HG03378 (cell line): ENCODE measurements at regions not wholly inside any gene's neighbourhood (a gene's known extent, or its start where the extent isn't known, plus 50 kb on each side); places are given as distances from the start of the nearest gene placed in this dataset.
"Not testable (repeated sequence)": the region's sequence is repeated elsewhere in the genome, so short reads cannot be mapped to it uniquely, and the experiment has no call there.

Experiments
- ATAC-seq: cut with Tn5 transposase; IDR thresholded peaks from one replicate; pipeline ENCODE4 v1.9.1; 2021; ENCODE audit warnings: mild to moderate bottlenecking, moderate library complexity; ENCODE audit not compliant: unreplicated experiment

DNA sequence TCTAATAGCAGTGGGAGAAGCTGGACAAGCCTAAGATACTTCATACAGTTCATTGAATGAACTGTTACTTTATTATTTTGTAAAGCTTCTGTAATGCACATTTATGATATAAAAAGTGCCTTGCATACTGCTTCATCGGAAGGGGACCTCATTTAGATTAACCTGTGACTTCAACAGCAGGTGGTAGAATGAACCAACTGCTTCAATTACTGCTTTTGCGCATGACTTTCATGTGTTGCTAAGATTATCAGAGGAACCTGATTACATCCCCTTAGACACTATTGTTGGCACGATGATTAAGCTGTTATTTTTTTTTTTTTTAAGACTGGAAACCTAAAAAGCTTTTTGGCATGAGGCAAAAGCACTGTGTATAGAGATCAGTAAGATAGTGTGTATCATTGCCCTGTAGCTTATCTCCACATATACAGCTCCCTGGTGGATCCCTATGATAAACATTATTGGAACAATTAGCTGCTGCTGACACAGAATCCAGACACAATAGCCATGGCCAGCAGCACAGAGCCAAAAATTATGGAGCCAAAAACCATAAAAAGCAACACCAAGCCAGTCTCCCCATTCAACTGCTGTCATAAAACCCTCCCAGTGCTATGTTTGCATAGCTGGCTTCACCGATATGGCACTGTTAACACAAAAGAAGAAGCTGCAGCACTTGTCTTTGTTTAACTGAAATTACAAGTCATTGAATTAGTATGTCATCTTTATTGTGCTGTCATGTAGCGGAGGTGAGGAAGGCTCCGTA lies 731.6 kb upstream of the MMS22L start:
- ATAC-seq, result no peak

DNA sequence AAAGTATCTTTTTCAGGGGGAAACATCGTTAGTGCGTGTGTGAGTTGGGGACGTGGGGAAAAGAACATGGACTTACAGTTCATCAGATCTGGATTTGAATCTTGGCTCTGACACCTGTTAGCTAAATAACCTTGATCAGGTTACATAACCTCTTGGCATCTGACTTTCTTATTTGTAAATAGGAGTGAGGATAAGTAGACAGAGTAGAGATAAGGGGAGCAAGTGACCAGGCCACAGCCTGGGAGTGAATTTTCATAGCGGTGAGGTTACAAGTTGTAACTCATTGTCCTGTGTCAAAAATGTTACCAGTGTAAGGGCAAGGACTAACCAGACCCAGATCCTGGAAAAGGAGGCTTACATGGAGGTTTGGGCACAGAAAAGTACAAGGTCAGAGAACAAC lies 733.5 kb upstream of the MMS22L start:
- no peak for ATAC-seq

DNA sequence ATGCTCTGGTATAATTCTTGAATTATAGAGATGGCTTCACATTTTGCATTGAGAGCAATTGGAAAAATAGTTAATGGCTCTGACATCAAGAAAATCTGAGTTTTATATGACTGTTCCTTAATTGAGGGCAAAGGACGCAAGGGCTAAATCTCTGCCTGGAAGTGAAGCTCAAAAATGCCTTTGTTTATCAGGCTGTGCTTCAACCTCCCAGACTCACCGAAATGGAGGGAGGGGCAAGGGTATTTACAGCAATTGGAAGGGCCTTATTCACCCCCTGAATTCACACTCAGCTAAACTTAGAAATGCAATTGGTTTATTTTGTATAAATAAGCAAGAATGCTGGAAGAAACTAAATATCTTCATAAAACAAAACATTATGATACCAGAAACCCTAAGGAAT lies 737.2 kb upstream of the MMS22L start:
- no peak for ATAC-seq

DNA sequence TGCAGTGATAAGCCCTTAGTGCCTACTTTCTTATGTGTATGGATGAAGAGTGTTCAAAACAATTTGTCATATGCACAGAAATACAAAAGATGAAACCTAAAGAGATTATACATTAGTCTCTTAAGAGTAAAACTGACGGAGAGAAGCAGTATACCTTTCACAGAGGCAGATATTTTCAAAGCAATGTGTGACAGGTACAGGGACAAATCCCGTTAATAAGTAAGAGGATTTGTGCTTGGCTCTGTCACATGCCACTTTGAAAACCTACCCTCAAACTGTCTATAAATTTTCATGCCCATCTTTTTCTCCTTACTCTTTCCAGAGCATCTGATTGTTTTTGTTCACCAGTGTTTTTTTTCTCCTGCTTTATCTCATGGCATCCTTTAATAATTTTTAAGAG lies 741.3 kb upstream of the MMS22L start:
- ATAC-seq, result no peak

DNA sequence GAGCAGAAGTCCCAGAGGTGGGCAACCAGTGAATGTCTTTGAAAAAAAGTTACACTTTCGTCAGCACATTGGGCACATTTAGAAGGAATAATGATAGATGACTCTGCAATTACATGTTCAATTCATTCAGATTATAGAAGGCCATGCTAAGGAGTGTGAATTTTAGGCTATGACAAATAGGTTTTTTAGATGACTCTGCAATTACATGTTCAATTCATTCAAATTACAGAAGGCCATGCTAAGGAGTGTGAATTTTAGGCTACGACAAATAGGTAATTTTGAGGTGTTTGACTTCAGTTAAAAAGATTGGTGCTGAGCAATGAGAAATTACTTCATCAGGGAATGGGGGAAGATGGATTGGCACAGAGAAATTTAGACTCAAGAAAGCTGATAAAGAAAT lies 744.9 kb upstream of the MMS22L start:
- no peak for ATAC-seq

DNA sequence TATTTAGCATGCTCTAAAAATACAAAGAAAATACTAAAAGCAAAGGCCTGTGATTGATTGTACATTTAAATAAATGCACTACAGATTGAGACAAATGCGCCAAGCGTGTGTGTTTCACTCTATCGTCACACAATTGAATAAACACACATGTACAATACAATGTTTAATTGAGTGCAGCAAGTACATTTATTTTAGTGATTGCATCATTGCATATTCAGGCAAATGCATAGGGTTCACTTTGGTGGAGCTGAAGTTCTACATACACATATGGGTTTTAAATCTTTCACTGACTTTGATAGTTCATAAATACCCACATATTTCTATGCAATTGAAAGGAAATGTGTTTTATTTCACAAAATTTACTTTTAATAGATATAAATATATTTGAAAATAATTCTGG lies 750.6 kb upstream of the MMS22L start:
- no peak for ATAC-seq

DNA sequence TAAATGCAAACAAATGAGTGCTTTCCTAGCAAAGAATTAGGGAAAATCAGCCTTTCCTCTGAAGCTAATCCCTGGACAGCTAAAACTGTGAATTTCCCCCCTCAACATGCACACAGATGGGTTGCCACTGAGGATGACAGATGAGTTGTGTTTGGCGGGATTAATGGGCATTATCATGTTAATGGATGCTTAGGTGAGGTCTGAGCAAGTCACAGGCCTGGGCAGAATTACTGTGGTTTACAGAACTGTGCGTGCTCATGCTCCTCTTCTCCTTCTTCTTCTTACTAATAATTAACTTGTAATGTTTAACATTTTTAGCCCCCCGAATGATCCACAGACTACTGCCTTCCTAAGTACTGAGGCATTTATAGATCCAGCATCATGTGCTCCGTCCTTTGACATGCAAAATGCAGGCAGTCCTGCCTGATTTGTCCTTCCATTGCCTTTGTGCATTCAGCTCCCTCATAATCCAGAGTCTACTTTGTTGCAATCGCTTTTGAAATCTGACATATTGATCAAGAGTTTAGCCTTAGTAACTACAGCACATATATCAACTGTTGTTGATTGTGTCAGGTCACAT lies 753.4 kb upstream of the MMS22L start:
- ATAC-seq, result no peak

DNA sequence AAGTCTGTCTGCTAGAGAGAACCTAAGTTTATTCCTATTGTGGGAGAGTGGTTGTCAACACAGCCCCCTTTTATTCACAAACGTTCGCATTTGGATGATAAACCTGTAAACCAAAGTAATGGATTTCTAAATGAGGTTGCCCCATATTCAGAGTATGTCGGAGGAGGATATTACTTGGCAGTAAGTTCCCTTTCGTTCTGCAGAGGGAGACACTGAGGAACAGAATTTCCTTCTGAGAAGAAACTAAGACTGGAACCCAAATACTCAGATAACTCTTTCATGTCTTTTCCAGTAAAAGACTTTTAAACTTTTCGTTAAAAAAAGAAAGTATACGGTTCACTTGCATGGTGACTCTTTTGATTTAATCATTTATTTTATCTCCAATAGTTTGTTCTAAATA lies 754.6 kb upstream of the MMS22L start:
- no peak for ATAC-seq

DNA sequence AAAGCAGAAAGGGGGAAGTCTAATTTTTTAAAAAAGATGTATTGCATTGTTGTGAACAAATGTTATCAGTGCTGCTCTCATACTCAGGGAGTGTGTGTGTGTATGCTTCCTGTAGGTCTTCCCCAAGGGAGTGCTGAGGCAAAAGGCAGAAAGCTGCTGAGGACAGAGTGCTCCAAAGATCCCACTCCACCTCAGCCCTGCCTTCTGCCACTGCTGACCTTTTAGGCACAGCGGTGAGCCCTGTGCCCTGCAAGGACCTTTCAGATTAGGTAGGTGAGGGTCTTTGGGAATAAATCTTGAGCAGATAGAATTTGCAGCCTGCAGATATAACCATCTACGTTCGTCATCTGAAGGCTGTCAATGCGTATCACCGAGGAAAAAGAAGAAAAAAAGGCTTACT lies 756.4 kb upstream of the MMS22L start:
- no peak for ATAC-seq

DNA sequence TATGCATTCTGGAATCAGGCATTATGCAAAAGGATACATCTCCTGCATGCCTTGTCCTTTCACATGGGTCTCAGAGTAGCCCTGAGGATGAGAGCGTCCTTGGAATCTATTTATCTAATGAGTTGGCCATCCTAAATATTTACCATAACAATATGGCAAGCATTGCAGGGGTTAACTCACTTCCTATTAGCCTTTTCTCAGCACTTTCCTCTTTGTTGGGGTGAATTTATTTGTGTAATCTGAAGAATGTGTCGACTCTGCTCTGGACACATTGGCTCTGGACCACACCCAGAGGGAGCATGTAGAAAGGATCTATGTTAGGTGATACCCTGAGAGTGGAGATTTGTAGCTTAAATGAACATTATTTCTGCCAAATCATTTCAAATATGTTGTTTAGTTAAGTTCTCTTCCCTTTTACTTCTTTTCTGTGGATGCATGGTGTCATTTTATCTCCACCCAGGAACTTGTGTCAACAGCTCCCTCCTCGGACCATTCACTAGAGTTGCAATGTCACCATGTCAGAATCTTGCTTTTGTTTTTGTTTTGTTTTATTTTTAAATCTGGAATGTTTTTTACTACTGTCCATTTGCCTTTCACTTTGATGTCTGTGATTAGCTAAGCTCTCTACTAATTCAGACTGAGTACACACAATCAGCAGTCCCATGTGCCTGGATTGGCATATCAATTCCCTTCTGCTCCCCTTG lies 757.0 kb upstream of the MMS22L start:
- ATAC-seq, result no peak

DNA sequence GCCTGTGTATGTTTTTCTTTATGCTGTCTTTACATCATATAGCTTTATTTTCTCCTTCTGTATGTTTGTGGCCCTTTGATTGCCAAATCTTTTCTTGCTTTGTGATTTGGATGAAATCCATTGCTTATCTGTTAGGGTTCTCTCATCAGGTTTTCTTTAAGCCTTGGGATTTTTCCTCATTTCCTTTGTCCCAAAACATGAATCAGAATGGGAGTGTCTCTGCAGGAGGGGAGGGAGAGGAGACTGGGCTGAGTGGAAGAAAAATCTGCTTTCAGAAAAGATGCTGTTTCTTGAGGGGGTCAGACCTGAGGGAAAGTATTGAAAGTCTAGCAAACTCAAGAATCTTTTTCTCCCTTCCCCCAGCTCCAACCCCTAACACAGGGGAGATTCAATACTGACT lies 758.0 kb upstream of the MMS22L start:
- no peak for ATAC-seq

DNA sequence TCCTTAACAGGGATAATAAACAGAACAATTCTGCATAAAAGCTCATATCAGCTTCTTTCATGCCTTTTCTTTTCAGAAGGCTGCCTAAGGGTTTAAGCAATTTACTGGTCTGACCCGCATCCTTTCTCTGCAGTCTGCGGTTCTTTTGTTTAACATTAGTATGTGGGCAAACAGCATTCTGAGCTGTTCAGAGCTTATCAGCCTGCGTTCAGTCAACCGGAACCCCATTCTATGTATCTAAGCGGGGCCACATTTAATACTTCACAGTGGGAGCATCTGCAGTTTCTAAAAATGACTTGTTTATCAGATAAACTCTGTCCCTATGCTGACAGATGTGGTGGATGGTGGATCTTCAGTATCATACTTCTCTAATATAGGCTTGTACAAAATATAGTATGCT lies 758.9 kb upstream of the MMS22L start:
- ATAC-seq, result no peak

DNA sequence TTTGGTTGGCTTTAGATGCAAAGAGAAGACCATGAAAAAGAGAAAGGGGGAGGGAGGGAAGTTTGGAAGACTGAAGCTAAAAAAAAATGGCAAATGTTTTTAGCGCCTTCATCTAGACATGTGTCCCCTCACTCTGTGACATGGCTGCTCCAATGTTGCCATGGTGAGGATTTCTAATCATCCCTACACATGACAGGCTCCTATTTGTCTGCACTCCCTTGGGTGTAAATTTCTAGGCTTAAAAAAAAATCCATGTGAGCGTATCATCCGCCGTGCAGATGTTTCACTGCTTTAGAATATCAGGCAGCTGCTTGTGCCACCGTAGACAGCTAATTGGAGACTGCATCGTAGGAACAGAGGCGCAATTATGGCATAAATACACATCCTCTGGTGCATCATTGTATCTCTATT lies 761.1 kb upstream of the MMS22L start:
- ATAC-seq, result no peak

DNA sequence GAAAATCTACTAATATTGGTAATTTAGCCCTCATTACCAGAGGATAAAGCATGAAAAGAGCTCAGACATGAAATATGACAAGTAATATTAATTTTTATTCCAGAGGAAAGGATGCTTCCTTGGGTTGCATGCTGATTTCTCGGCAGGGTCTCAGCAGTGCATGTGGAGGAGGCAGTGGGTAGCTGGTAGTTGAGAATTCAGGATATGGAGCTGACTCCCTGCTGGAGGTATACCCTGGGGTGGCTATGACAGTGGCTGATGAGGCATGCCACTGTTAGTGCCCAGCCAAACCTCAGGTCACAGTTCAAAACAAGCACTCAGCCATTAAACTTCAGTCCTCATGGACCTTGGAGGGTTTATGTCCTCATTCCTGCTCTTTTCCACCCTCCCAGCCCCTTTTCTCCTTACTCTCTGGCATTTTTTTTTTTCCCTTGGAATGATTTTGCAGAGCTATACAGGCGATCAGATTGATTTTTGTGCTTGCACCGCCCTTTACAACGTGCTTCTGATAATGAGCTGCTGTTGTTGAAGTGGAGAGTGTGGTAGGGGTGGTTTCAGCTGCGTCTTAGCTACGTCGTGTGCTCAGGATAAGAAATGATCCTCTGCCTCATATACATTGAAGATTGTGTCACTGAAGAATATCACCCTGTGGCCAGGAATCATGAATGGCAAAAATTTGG lies 761.9 kb upstream of the MMS22L start:
- ATAC-seq, result no peak

DNA sequence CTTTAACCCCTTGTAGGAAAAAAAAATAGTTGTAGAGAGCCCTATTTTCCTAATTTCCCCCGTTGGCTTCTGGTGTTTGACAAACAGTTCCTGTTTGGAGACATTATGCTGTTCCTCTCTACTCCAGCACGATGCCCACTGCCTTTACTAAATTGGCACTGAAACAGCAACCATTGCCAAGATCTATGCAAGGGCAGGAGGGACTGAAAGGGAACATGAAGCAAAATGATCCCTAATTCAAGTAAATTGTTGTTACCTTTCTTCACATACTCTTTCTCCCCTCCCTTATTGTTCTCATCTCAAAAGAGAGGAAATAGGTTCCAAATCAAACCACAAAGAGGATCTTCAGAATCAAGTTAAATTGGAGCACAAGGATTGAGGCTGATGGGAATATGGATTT lies 764.1 kb upstream of the MMS22L start:
- ATAC-seq, result no peak

DNA sequence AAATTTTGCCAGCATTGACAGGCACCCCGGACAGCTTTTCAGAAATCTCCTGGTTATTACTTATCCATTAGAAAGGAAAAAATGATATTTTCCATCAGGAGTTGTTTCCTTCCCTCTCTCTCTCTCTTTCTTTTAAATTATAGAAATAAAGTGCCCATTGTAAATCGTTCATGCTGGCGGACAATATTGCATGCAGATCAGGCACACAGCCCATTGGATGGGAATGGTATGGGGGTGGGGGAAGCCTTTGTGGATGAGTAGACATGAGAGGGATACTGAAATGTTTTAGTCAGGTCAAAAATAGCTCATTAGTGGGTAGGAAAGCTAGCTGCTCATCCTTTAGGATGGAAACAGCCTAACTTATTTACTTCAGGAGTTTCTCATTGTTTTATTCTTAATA lies 764.9 kb upstream of the MMS22L start:
- no peak for ATAC-seq

DNA sequence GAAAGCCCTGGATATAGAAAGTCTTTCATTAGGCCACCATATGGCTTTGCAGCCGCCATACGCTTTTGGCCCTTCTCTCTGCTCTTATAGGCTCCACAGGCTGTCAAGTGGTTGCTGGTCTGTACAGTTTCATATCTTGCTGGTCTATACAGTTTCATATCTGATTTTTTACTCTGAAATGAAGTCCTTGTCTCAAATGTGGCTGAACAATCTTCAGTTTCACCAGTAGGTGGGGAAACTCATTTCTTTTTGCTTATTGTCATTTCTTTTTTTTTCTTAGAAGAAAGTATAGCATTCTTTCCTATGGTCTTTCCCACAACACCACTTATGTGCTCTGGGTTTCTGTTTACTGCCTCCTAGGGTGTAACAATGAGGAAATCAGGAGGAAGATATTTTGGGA lies 771.4 kb upstream of the MMS22L start:
- no peak for ATAC-seq

DNA sequence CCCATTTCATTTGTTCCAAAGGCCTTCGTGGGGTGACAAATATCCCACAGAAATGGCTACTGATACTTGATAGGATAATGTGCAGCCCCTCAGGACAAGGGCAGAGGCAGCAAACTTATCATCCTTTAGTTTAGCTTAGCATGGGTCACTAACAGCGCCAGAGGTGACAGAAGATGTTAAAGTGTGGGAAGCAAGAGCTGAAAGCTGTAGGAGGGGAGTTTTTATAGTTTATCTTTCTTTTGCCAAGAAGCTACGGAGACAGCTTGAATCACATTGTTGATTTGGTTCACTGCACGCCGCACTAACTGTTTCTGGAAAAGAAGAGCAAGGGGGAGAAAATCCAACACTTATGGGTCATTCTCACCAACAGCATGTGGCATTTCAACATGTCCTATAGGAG lies 773.9 kb upstream of the MMS22L start:
- ATAC-seq, result no peak

DNA sequence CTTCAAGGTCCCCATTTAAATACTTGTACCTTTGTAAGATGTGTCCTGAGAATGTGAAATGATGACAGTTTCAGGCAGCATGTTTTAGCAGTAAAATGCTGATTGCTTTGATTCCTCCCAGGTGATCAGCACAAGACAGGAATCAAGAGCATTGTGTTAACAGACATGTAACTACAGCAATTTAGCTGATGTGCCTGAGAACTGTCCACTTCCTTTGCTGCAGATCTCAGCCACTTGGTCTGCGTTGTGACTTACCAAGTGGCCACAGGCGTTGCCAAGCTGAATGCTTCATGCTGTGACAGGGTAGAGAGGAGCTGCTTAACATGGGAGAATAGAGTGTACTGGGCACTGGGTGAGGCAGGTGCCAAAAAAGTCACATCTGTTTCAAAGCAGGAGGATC lies 767.0 kb upstream of the POU3F2 start:
- ATAC-seq, result no peak

DNA sequence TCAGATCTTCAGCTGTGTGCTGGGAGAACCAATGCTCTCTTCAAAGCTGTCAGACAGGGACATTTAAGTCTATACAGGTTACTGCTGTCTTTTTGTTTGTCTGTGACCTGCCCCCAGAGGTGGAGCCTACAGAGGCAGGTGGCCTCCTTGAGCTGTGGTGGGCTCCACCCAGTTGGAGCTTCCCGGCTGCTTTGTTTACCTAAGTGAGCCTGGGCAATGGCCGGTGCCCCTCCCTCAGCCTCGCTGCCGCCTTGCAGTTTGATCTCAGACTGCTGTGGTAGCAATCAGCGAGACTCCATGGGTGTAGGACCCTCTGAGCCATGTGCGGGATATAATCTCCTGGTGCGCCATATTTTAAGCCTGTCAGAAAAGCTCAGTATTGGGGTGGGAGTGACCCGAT lies 745.8 kb upstream of the POU3F2 start:
- not testable (repeated sequence) for ATAC-seq

DNA sequence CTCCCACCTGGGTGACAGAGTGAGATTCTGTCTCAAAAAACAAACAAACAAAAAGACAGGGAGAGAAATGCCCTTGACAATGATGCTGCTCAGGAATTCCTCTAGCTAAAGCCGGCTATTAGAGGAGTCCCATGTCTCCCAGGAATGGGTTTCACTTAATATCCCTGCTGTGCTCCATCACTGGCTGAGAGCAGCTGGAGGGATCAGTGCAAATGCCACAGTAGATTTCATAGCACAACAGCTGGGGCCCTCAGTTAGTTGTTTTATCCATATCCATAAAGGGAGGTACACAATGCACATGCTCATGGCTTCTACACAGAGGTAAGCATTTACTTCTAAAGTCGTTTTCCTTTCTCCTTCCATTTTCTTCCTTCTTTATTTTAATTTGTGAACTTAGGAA lies 742.0 kb upstream of the POU3F2 start:
- ATAC-seq, result no peak

DNA sequence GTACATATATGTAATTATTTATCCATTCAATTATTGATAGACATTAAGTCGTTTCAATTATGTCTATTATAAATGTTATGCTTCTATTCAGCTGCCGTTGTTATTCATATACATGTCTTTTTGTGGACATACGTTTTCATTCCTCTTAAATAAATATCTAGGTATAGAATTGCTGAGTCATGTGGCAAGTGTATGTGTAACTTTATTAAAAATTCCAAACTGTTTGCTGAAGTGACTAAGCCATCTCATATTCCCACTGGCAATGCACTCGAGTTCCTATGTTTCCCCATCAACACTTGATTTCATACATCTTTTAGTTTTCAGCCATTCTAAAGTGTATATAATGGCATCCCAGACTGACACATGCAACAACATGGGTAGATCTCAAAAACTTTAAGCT lies 739.7 kb upstream of the POU3F2 start:
- no peak for ATAC-seq
